ENCODE measurements at regions not wholly inside any gene's neighbourhood (a gene's known extent, or its start where the extent isn't known, plus 50 kb on each side); places are given as distances from the start of the nearest gene placed in this dataset.

GRCh38 chr2:11065833-11066485, 89.3 kb upstream of the SLC66A3 start:
- TF ChIP-seq, protein P1, sequence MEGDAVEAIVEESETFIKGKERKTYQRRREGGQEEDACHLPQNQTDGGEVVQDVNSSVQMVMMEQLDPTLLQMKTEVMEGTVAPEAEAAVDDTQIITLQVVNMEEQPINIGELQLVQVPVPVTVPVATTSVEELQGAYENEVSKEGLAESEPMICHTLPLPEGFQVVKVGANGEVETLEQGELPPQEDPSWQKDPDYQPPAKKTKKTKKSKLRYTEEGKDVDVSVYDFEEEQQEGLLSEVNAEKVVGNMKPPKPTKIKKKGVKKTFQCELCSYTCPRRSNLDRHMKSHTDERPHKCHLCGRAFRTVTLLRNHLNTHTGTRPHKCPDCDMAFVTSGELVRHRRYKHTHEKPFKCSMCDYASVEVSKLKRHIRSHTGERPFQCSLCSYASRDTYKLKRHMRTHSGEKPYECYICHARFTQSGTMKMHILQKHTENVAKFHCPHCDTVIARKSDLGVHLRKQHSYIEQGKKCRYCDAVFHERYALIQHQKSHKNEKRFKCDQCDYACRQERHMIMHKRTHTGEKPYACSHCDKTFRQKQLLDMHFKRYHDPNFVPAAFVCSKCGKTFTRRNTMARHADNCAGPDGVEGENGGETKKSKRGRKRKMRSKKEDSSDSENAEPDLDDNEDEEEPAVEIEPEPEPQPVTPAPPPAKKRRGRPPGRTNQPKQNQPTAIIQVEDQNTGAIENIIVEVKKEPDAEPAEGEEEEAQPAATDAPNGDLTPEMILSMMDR (IDR thresholded peaks at IDR 0.05): no peak
- TF ChIP-seq, protein P2, sequence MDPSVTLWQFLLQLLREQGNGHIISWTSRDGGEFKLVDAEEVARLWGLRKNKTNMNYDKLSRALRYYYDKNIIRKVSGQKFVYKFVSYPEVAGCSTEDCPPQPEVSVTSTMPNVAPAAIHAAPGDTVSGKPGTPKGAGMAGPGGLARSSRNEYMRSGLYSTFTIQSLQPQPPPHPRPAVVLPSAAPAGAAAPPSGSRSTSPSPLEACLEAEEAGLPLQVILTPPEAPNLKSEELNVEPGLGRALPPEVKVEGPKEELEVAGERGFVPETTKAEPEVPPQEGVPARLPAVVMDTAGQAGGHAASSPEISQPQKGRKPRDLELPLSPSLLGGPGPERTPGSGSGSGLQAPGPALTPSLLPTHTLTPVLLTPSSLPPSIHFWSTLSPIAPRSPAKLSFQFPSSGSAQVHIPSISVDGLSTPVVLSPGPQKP (IDR thresholded peaks at IDR 0.05; ENCODE audit: low read depth, low read length): no peak
- TF ChIP-seq MYC (IDR thresholded peaks at IDR 0.05; ENCODE audit: borderline replicate concordance, low read length) (no peak), HMGXB4 (CRISPR knock-in tag; IDR thresholded peaks at IDR 0.05; ENCODE audit: borderline replicate concordance) (no peak), CBX2 (IDR thresholded peaks at IDR 0.05; ENCODE audit: borderline replicate concordance, low read depth) (no peak), CHD4 (IDR thresholded peaks at IDR 0.05; ENCODE audit: borderline replicate concordance) (no peak), BHLHE40 (IDR thresholded peaks at IDR 0.05; ENCODE audit: low read depth, low read length) (no peak), TP53 (CRISPR knock-in tag; IDR thresholded peaks at IDR 0.05) (no peak), MAX (IDR thresholded peaks at IDR 0.05) (no peak), SREBF2 (IDR thresholded peaks at IDR 0.05) (no peak), FOSL2 (IDR thresholded peaks at IDR 0.05) (no peak), FOSL2 (CRISPR knock-in tag; IDR thresholded peaks at IDR 0.05) (no peak), EP300 (IDR thresholded peaks at IDR 0.05) (no peak), RNF2 (IDR thresholded peaks at IDR 0.05; ENCODE audit: borderline replicate concordance, low read depth) (no peak)

All from A549 (cell line).